Stimulated activated effector memory CD8-positive, alpha-beta T cell treated with anti-CD3 and anti-CD28 coated beads, Interleukin-12 subunit alpha, Interleukin-12 subunit beta, amount 100 ng/mL, for 72 hours (primary cell): ENCODE measurements at regions not wholly inside any gene's neighbourhood (a gene's known extent, or its start where the extent isn't known, plus 50 kb on each side); places are given as distances from the start of the nearest gene placed in this dataset.
A peak's percentile ranks its signal among the peaks of the same experiment; 100 is the strongest.
"Not testable (repeated sequence)": the region's sequence is repeated elsewhere in the genome, so short reads cannot be mapped to it uniquely, and the experiment has no call there.

Source experiments
- ATAC-seq: fragments of 150-1000 bp; cut with Tn5 transposase; 2 replicates; pipeline ENCODE4 v1.10.0; 2021
- DNase-seq, 2 donors: peaks; one replicate each; pipeline ENCODE4 v3.0.0; 2021 to 2022; ENCODE audit warnings: low spot score in 2 of 2
- H3K27ac Mint-ChIP-seq: one replicate; pipeline ENCODE4 v1.8.0; 2022; ENCODE audit warnings: mild to moderate bottlenecking, mixed read lengths
- H3K36me3 Mint-ChIP-seq: one replicate; pipeline ENCODE4 v1.8.0; 2022; ENCODE audit warnings: mild to moderate bottlenecking, mixed read lengths
- H3K4me1 Mint-ChIP-seq: one replicate; pipeline ENCODE4 v1.8.0; 2022; ENCODE audit warnings: mixed read lengths
- H3K4me3 Mint-ChIP-seq: one replicate; pipeline ENCODE4 v1.8.0; 2022; ENCODE audit warnings: mild to moderate bottlenecking, mixed read lengths
- H3K9me3 Mint-ChIP-seq: one replicate; pipeline ENCODE4 v1.8.0; 2022; ENCODE audit warnings: mixed read lengths

DNA sequence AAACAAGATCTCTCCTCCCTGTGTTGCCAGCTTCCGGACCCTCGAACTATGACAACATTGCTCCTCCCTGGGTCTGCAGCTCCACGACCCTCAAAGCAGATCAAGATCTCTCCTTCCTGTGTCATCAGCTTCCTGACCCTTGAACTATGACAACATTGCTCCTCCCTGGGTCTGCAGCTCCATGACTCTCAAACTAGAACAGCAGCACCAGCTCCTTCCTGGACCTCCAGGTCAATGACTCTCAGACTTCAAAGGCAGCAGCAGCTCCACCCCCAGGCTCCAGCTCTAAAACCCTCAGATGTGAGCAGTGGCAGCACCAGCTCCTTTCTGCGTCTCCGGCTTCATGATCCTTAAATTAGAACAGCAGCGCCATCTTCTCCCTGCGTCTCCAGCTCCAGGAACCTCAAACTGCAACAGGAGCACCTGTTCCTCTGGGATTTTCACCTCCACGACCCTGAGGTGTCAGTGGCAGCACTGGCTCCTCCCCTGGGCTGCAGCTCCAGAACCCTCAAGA lies 341.0 kb upstream of the SULF2 start:
- no peak for ATAC-seq
- DNase-seq = no peak
- Mint-ChIP-seq H3K4me1 (no peaks in the 10 kb centered on the region), H3K9me3 (peaks cover 3% of the 10 kb centered on the region), H3K36me3 (no peaks in the 10 kb centered on the region), H3K27ac (no peak overlapping the region), H3K4me3 (no peak overlapping the region)

DNA sequence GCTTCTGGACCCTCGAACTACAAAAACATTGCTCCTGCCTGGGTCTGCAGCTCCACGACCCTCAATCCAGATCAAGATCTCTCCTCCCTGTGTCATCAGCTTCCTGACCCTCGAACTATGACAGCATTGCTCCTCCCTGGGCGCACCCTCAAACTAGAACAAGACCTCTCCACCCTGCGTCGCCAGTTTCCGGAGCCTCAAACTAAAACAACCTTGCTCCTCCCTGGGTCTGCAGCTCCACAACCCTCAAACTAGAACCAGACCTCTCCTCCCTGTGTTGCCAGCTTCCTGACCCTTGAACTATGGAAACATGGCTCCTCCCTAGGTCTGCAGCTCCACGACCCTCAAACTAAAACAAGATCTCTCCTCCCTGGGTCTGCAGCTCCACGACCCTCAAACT lies 339.7 kb upstream of the SULF2 start:
- Mint-ChIP-seq H3K27ac (no peak overlapping the region), H3K4me1 (no peaks in the 10 kb centered on the region), H3K9me3 (peaks cover 3% of the 10 kb centered on the region), H3K36me3 (no peaks in the 10 kb centered on the region), H3K4me3 (no peak overlapping the region)
- ATAC-seq (no peak), DNase-seq (no peak)

DNA sequence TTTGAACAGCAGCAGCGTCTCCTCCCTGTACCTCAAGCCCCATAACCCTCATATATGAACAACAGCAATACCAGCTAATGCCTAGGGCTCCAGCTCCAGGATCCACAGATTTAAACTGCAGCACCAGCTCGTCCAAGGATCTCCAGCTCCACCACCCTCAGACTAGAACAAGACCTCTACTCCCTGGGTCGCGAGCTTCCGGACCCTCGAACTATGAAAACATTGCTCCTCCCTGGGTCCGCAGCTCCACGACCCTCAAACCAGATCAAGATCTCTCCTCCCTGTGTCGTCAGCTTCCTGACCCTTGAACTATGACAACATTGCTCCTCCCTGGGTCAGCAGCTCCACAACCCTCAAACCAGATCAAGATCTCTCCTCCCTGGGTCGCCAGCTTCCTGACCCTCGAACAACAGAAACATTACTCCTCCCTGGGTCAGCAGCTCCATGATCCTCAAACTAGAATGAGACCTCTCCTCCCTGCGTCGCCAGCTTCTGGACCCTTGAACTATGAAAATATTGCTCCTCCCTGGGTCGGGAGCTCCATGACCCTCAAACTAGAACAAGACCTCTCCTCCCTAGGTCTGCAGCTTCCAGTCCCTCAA lies 339.0 kb upstream of the SULF2 start:
- DNase-seq = no peak
- Mint-ChIP-seq H3K4me1 (no peaks in the 10 kb centered on the region), H3K27ac (no peak overlapping the region), H3K4me3 (no peak overlapping the region), H3K9me3 (peaks cover 3% of the 10 kb centered on the region), H3K36me3 (no peaks in the 10 kb centered on the region)
- no peak for ATAC-seq

DNA sequence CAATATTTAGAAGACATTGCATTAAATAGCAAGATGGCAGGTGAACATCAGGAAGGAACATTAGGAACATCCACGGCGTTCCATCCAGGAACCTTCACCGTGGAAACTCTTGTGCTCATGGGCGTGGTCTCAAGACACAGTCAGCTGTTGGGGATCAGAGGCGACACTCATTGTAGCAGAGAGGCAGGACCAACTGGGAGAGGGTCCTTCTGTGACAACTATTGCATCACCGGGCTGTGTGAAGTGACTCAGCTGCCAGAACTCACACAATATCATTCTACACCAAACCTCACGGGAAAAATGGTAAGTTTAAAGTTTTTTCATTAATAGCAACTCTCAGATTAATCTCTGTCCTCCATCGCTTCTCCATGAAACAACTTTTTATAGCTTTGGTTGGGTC lies 334.8 kb upstream of the SULF2 start:
- Mint-ChIP-seq H3K27ac (no peak overlapping the region), H3K36me3 (no peaks in the 10 kb centered on the region), H3K9me3 (peaks cover 3% of the 10 kb centered on the region), H3K4me3 (no peak overlapping the region), H3K4me1 (no peaks in the 10 kb centered on the region)
- ATAC-seq (no peak), DNase-seq (no peak)

DNA sequence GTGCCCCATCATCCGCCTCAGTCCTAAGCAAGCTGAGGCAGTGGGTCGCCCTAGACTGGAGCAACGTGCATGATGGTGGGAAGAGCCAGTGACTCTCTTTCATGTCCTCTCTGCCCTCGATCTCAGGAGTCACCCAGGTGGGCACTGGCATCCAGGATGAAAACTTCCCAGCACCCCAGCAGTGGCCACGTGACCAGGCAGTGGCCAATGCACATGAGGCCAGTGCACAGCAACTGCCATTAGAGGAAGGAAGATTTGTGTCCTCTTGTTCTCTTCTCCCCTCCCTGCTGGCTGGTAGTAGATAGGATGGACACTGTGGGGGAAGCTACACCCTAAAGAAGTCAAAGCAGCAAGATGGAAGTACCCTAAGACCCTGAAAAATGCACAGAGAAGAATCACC lies 334.1 kb upstream of the SULF2 start:
- not testable (repeated sequence) for DNase-seq, H3K27ac Mint-ChIP-seq, H3K4me3 Mint-ChIP-seq, ATAC-seq, H3K36me3 Mint-ChIP-seq, H3K4me1 Mint-ChIP-seq, H3K9me3 Mint-ChIP-seq

DNA sequence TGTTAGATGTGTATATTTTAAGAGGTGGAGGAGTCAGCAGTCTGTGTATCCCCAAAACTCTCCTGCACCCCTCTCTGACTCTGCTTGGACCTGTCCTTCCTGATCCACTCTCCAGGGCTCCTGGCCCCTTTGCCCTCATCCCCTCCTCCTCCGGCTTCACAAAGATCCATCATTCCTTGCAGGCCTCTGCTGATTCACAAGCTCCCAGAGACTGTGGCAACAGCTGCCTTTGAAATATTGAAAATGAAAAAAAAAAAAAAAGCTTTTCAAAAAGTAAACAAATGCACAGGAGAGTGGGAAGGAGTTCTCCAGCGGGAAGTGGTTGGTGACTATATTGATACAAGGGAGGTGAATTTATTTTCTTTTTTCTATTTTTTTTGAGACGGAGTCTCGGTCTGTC lies 330.2 kb upstream of the SULF2 start:
- no peak overlapping the region for H3K4me3 Mint-ChIP-seq
- no peaks in the 10 kb centered on the region for H3K36me3 Mint-ChIP-seq
- no peaks in the 10 kb centered on the region for H3K4me1 Mint-ChIP-seq
- DNase-seq (no peak), ATAC-seq (no peak)
- H3K27ac Mint-ChIP-seq = no peak overlapping the region
- no peaks in the 10 kb centered on the region for H3K9me3 Mint-ChIP-seq

DNA sequence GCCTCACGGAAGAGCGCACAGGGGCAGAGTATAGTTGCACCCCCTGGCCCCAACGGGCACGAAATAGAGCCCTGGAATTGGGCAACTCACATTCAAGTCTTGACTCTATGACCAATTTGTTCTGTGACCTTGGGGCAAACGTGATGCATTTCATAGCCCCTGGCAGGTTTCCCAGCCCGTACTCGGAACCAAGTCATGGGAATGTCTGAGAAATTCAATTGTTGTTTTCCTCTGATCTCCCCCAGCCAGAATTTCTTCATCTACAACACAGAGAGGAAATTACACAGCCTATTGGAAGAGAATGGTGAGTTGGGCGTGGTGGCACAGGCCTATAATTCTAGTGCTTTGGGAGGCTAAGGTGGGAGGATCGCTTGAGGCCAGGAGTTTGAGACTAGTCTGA lies 322.3 kb upstream of the SULF2 start:
- no peaks in the 10 kb centered on the region for H3K4me1 Mint-ChIP-seq
- no peak overlapping the region for H3K27ac Mint-ChIP-seq
- DNase-seq = no peak
- no peak for ATAC-seq
- H3K9me3 Mint-ChIP-seq = no peaks in the 10 kb centered on the region
- H3K36me3 Mint-ChIP-seq = no peaks in the 10 kb centered on the region
- H3K4me3 Mint-ChIP-seq = no peak overlapping the region

DNA sequence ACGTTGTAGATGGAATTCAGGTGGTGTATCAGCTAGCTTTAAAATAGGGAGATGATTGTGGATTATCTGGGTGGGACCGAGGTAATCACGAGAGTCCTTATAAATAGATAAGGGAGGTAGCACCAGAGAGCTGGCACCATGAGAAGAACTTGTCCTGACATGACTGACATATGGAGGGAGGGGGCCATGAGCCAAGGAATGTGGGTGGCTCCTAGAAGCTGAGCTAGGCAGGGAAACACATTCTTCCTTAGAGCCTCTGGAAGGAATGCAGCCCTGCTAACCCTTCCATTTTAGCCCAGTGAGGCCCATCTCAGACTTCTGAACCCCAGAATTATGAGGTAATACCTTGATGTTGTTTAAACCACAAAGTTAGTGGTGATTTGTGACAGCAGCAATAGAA lies 321.1 kb upstream of the SULF2 start:
- ATAC-seq (no peak), DNase-seq (no peak)
- Mint-ChIP-seq H3K4me1 (no peaks in the 10 kb centered on the region), H3K27ac (no peak overlapping the region), H3K36me3 (no peaks in the 10 kb centered on the region), H3K9me3 (no peaks in the 10 kb centered on the region), H3K4me3 (no peak overlapping the region)

DNA sequence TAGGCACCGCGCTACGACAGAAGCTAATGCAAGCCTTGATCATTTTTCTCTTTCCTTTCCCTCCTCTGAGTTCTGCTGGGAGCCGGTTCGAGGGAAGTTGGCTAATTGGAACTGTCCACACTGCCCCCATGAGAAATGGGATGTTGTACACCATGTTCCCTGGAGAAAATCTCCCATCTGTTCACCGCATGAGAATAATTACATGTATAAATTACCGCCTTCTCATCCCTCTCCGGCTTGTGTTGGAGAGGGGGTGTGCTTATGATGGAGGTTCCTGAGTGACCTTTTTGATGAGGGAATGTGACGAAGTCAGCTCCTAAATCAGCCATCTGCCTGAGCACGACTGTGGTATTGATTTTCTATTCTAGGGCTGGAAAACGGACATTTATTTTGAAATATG lies 320.2 kb upstream of the SULF2 start:
- no peaks in the 10 kb centered on the region for H3K9me3 Mint-ChIP-seq
- DNase-seq (no peak), ATAC-seq (no peak)
- H3K4me3 Mint-ChIP-seq = no peak overlapping the region
- H3K27ac Mint-ChIP-seq = no peak overlapping the region
- H3K36me3 Mint-ChIP-seq = no peaks in the 10 kb centered on the region
- no peaks in the 10 kb centered on the region for H3K4me1 Mint-ChIP-seq

DNA sequence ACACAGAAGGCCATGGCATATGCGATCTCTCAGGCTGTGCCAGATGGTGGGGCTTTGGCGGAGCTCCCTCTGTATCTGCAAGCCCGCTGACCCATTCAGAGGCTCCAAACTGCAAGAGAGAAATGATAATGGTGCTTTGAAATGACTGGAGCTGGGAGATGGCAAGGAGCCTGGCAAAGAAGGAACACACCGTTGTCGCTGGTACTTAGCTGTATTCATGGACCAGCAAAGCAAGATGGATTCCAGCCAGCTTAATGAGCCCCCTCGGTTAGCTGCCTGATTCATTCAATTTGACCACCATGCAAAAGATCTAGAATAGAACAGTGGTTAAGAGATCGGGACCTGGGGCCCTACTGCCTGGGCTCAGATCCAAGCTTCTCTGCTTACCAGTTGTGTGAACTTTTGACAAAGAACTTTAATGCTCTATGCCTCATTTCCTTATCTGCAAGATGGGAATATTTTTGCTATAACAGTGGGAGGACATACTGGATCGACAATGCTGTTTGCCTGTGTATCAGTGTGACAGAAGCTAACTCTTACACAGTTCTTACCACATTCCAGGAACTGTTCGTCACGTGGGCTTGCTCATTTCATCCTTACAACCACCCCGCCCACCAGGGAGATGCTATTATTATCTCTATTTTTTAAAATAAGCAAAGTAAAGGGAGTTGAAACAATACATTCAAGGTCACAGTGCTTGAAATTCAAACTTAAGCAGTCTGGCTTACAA lies 317.8 kb upstream of the SULF2 start:
- Mint-ChIP-seq H3K9me3 (no peaks in the 10 kb centered on the region), H3K36me3 (no peaks in the 10 kb centered on the region), H3K27ac (no peak overlapping the region), H3K4me3 (no peak overlapping the region), H3K4me1 (no peaks in the 10 kb centered on the region)
- ATAC-seq (no peak), DNase-seq (no peak)

DNA sequence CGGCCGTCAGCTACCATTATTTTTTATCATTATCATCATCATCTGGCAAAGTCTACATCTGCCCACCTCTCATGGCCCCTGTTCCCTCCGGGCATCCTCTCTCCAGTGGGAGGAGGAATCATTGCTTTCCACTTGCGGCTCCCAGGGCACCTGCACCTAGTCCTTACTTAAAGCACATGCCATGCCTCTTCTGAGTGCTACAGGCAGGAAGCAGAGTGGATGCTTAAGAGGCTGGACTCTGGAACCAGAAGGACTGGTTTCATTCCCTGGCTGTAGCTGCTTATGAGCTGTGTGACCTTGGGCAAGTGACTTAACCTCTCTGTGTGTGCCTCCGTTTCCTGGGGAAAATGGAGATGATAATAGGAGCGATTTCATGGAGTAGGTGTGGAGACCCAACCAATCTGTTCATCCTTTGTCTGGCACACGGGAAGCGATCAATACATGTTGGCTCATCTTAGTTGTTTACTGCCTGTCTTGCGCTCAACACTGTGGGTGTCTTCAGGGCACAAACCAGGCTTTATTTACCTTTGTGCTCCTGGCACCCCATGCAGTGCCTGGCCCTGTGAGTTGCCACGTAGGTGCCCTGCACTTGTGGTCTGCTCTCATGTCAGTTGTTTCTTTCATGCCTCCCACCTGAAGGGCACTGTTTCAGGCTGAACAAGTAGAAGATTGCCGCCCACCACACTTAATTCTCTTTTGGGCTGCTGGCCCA lies 317.0 kb upstream of the SULF2 start:
- no peak for ATAC-seq
- H3K4me1 Mint-ChIP-seq = no peaks in the 10 kb centered on the region
- no peaks in the 10 kb centered on the region for H3K36me3 Mint-ChIP-seq
- no peak for DNase-seq
- no peak overlapping the region for H3K4me3 Mint-ChIP-seq
- H3K9me3 Mint-ChIP-seq = no peaks in the 10 kb centered on the region
- no peak overlapping the region for H3K27ac Mint-ChIP-seq

DNA sequence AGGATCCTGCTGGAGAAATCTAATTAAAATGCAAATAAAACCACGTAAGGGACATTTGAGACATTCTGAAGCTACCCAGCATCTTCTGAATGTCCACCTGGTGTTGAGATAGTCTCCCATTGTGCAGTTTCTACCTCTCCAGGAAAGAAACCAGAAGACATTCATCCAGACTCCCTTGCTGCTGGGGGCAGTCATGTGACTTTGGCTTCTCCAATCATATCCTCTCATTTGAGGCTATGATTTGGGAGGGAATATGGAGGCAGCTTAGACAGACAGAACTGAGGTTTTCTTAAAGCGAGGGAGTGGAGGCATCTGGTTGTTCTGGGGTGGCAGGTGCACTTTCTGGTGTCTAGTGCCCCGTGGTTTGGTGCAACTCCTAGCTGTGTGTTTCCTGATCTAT lies 315.2 kb upstream of the SULF2 start:
- no peak for DNase-seq
- Mint-ChIP-seq H3K36me3 (no peaks in the 10 kb centered on the region), H3K9me3 (no peaks in the 10 kb centered on the region), H3K27ac (no peak overlapping the region), H3K4me3 (no peak overlapping the region), H3K4me1 (no peaks in the 10 kb centered on the region)
- no peak for ATAC-seq

DNA sequence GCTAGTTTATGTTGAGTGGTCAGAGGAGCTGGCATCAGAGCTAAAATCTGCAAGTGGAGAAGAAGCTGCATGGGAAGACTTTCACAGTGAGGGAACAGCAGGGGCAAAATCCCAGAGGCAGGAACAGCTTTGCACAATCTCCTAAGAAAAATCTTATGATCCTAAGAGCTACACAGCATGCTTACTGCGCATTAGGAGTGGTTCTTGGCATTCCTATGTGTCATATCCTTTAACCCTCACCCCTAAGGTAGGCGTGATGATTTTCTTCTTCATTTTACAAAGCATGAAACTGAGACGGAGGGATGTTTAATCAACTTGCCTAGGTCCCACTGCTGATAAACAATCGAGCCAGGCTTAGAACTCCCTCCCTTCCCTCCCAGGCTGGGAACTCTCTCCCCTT lies 313.6 kb upstream of the SULF2 start:
- Mint-ChIP-seq H3K27ac (no peak overlapping the region), H3K4me1 (no peaks in the 10 kb centered on the region), H3K4me3 (no peak overlapping the region), H3K9me3 (no peaks in the 10 kb centered on the region), H3K36me3 (no peaks in the 10 kb centered on the region)
- ATAC-seq (no peak), DNase-seq (no peak)

DNA sequence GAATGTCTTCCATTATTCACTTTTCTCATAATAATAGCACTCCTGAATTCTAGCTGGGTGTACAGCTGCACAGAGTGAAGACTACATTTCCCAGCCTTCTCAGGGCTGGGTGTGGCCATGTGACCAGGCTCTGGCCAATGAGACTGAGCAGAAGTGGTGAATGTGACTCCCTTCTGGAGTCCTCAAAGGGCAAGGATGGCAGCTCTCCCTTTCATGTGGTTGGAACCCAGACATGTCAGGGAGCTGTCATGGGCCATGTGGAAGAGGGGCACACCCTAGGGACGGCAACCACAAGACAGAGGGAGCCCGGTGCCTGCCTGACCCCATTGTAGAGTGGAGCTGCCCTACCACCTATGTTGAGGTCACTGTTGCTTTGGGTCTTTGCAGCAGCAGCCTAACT lies 312.8 kb upstream of the SULF2 start:
- no peak for DNase-seq

DNA sequence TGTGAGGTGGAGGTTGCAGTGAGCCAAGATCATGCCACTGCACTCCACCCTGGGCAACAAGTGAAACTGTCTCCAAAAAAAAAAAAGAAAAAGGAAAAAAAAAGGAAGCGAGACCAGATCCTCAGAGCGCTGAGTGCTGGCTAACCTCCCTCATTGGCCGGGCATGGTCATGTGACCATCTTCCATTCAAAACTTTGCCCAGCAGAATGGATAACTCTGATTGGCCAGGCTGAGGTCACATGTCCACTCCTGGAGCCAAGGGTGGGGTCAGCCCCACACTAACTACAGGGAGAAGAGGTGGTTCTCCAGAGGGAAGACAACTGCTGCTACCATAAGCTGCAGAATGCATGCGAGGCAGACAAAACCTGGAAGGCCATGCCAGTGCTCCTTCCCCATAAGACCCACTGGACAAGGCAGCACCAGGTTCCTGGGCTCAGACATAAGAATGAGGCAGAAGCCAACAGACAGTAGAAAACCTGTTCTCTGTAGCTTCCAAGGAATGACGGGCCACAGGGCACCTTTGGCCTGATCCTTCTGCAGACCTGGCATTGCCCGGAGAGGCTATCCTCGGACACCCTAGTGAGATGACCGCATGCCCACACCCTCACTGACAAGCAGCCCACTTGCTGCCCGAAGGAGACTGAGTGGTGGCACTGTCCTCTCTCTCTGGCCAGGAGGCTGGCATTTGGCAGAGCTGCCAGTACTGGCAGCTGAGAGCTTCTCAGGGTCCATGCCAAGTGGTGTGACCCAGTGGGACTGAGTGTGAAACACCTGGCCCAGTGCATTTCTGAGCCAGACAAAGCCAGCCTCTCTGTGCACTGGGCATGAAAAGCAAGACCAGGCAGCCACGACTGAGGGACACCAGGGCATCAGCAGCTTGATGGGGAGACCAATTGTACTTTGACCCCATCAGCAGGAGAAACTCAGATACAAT lies 311.9 kb upstream of the SULF2 start:
- DNase-seq (no peak), ATAC-seq (no peak)
- H3K36me3 Mint-ChIP-seq = no peaks in the 10 kb centered on the region
- no peaks in the 10 kb centered on the region for H3K4me1 Mint-ChIP-seq
- no peak overlapping the region for H3K4me3 Mint-ChIP-seq
- no peak overlapping the region for H3K27ac Mint-ChIP-seq
- no peaks in the 10 kb centered on the region for H3K9me3 Mint-ChIP-seq

More for the DNA sequence above, 312.8 kb upstream of the SULF2 start:
- Mint-ChIP-seq H3K27ac (no peak overlapping the region), H3K9me3 (no peaks in the 10 kb centered on the region), H3K4me1 (no peaks in the 10 kb centered on the region), H3K36me3 (no peaks in the 10 kb centered on the region), H3K4me3 (no peak overlapping the region)
- peak; percentile 19 for ATAC-seq
